GM23338 (cell line): ENCODE measurements at regions not wholly inside any gene's neighbourhood (a gene's known extent, or its start where the extent isn't known, plus 50 kb on each side); places are given as distances from the start of the nearest gene placed in this dataset.

Source experiments
- CREB1 ChIP-seq: fragments of 250-450 bp; sonication (Bioruptor Pico); IDR thresholded peaks from 2 replicates; pipeline ENCODE4 v1.5.0; 2020; ENCODE audit warnings: low read depth, mild to moderate bottlenecking, moderate library complexity
- CTCF ChIP-seq, 2 experiments: fragments of 200-600 bp in 1 of 2; sonication (generic) in 1 of 2; conservative IDR thresholded peaks; 2 replicates each; pipeline versions ENCODE4 v1.5.1 to v1.6.1; 2016 to 2017; ENCODE audit warnings: antibody characterized with exemption in 2 of 2, low read depth in 2 of 2, mild to moderate bottlenecking in 2 of 2, moderate library complexity in 1 of 2
- EZH2 ChIP-seq: fragments of 200-600 bp; sonication (generic); IDR thresholded peaks from one replicate; pipeline ENCODE4 v1.8.0; 2017; ENCODE audit warnings: antibody characterized with exemption, mild to moderate bottlenecking, low read depth; ENCODE audit not compliant: unreplicated experiment
- POLR2AphosphoS5 ChIP-seq: IDR thresholded peaks from 2 replicates; pipeline ENCODE4 v1.6.1; 2016; ENCODE audit warnings: antibody characterized with exemption, low read depth

DNA sequence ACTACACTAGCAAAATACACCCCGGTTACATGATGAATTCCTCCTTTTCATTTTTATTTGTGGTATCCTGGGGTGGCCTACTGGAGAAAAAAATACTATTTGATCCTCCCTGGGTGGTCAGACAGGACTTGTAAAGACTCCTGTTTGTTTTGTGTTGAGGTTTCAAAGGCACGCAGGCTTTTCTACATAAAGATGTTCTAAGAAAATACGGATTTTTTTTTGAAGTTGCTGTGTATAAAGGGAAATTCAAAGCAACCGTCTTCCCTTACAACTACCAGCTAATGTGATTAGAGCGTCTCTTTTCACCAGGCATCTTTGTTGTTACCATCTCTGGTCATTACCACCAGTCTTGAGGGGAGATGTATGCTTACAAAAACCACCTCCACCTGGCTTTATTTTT is 187.1 kb downstream of the SOX4 start:
- TF ChIP-seq CTCF (conservative IDR thresholded peaks at IDR 0.05; ENCODE audit: low read depth in 2 of 2) (no peak), EZH2 (no peak), POLR2AphosphoS5 (no peak), CREB1 (CRISPR knock-in tag) (no peak)
